Prostate gland (tissue), 2 donors: ENCODE measurements at regions not wholly inside any gene's neighbourhood (a gene's known extent, or its start where the extent isn't known, plus 50 kb on each side); places are given as distances from the start of the nearest gene placed in this dataset.

ENCODE experiments used
- DNase-seq: peaks from one replicate; pipeline ENCODE4 v3.0.0-alpha.2; 2019; ENCODE audit warnings: low spot score
- H3K27ac ChIP-seq, 2 donors: fragments of 200-600 bp; sonication (generic); 2 replicates each; pipeline ENCODE4 v1.5.1; 2017 to 2019
- H3K27me3 ChIP-seq: fragments of 200-600 bp; sonication (generic); replicated peaks from 2 replicates; pipeline ENCODE4 v1.5.1; 2019; ENCODE audit not compliant: insufficient read depth
- H3K36me3 ChIP-seq, 2 donors: fragments of 200-600 bp; sonication (generic); 1 replicate in 1 of 2; 2 replicates in 1 of 2; pipeline versions ENCODE4 v1.5.1 to v1.8.1; 2017 to 2019
- H3K4me1 ChIP-seq: fragments of 200-600 bp; sonication (generic); replicated peaks from 2 replicates; pipeline ENCODE4 v1.5.1; 2019
- H3K4me3 ChIP-seq, 2 donors: fragments of 200-600 bp; sonication (generic); 2 replicates each; pipeline ENCODE4 v1.5.1; 2017 to 2019
- H3K9me3 ChIP-seq: fragments of 200-600 bp; sonication (generic); 2 replicates; pipeline ENCODE4 v1.5.1; 2017
- CTCF ChIP-seq, 4 experiments: fragments of 200-600 bp in 2 of 4; fragments of 450-650 bp in 2 of 4; sonication (generic) in 2 of 4; IDR thresholded peaks; 1 replicate in 3 of 4; 2 replicates in 1 of 4; pipeline ENCODE4 v1.5.1; 2016 to 2019; ENCODE audit warnings: antibody characterized with exemption in 4 of 4, mild to moderate bottlenecking in 2 of 4, moderate library complexity in 2 of 4
- POLR2A ChIP-seq: fragments of 450-650 bp; IDR thresholded peaks from one replicate; pipeline ENCODE4 v1.6.1; 2016; ENCODE audit warnings: antibody characterized with exemption, mild to moderate bottlenecking
- POLR2AphosphoS5 ChIP-seq: sonication (generic); formaldehyde crosslinking; IDR thresholded peaks from one replicate; pipeline ENCODE4 v1.6.1; 2017; ENCODE audit warnings: antibody characterized with exemption
- WGBS: methylation state at CpG from one replicate; pipeline ENCODE4 v1.1.5; 2018; 5-methylcytosine and 5-hydroxymethylcytosine counted together
- intact Hi-C: fragments of 100-400 bp; cut with DNase I; formaldehyde crosslinking; loops from one replicate; pipeline ENCODE4 v1.14.2; 2022

GRCh38 chr5:92370032-92370431, 986.9 kb upstream of the ARRDC3 start:
- intact Hi-C loops = no loop called here
- no peak for DNase-seq
- no peak overlapping the region for H3K4me3 ChIP-seq
- H3K36me3 ChIP-seq = no peaks in the 10 kb centered on the region
- no peaks in the 10 kb centered on the region for H3K9me3 ChIP-seq
- TF ChIP-seq POLR2AphosphoS5 (no peak), CTCF (IDR thresholded peaks at IDR 0.05) (no peak), POLR2A (no peak)
- H3K27me3 ChIP-seq = no peaks in the 10 kb centered on the region
- no peaks in the 10 kb centered on the region for H3K4me1 ChIP-seq
- WGBS = 72% methylated on average over 3 of the region's 3 CpGs
- no peak overlapping the region for H3K27ac ChIP-seq

- H3K4me1 ChIP-seq = no peaks in the 10 kb centered on the region
- no peak for DNase-seq
- H3K27me3 ChIP-seq = no peaks in the 10 kb centered on the region
- H3K36me3 ChIP-seq = no peaks in the 10 kb centered on the region
- H3K4me3 ChIP-seq = no peak overlapping the region
- intact Hi-C loops = no loop called here
- WGBS = 96% methylated on average over 1 of the region's 1 CpG
- no peaks in the 10 kb centered on the region for H3K9me3 ChIP-seq
- TF ChIP-seq CTCF (IDR thresholded peaks at IDR 0.05) = no peak
- TF ChIP-seq POLR2AphosphoS5 = no peak
- no peak for TF ChIP-seq POLR2A
- no peak overlapping the region for H3K27ac ChIP-seq
Observed at GRCh38 chr5:92369587-92369986, 986.5 kb upstream of the ARRDC3 start.

GRCh38 chr5:92364986-92365550, 982.0 kb upstream of the ARRDC3 start:
- no peak for DNase-seq
- intact Hi-C loops = no loop called here
- TF ChIP-seq CTCF (IDR thresholded peaks at IDR 0.05) (no peak), POLR2A (no peak), POLR2AphosphoS5 (no peak)
- no peak overlapping the region for H3K27ac ChIP-seq
- H3K27me3 ChIP-seq = no peaks in the 10 kb centered on the region
- 64% methylated on average over 3 of the region's 3 CpGs for whole genome bisulfite sequencing
- H3K4me3 ChIP-seq = no peak overlapping the region
- no peaks in the 10 kb centered on the region for H3K36me3 ChIP-seq
- no peaks in the 10 kb centered on the region for H3K4me1 ChIP-seq
- no peaks in the 10 kb centered on the region for H3K9me3 ChIP-seq

- H3K27ac ChIP-seq = no peak overlapping the region
- DNase-seq = no peak
- intact Hi-C loops = no loop called here
Observed at GRCh38 chr5:92353107-92354030, 970.3 kb upstream of the ARRDC3 start.

More at GRCh38 chr5:92353107-92354030, 970.3 kb upstream of the ARRDC3 start:
- peaks cover 4% of the 10 kb centered on the region for H3K9me3 ChIP-seq
- no peak overlapping the region for H3K4me3 ChIP-seq
- H3K36me3 ChIP-seq = no peaks in the 10 kb centered on the region
- no peak for TF ChIP-seq CTCF (IDR thresholded peaks at IDR 0.05)
- TF ChIP-seq POLR2AphosphoS5 = no peak
- no peak for TF ChIP-seq POLR2A
- no peaks in the 10 kb centered on the region for H3K27me3 ChIP-seq
- no peaks in the 10 kb centered on the region for H3K4me1 ChIP-seq
- WGBS = 91% methylated on average over 5 of the region's 5 CpGs
